Astrocyte (in vitro differentiated cells and primary cell): ENCODE measurements at regions not wholly inside any gene's neighbourhood (a gene's known extent, or its start where the extent isn't known, plus 50 kb on each side); places are given as distances from the start of the nearest gene placed in this dataset.

Experiments used
- EZH2 ChIP-seq: IDR thresholded peaks from 2 replicates; pipeline ENCODE4 v1.6.1; 2012; ENCODE audit warnings: mild to moderate bottlenecking, low read length, inconsistent platforms; ENCODE audit not compliant: insufficient read depth
- TF ChIP-seq, protein P1 (sequence below): IDR thresholded peaks from 2 replicates; pipeline ENCODE4 v1.5.1; 2011; ENCODE audit warnings: low read depth, mild to moderate bottlenecking, inconsistent platforms, low read length, moderate library complexity; ENCODE audit not compliant: insufficient read depth

- TF ChIP-seq, protein P1, sequence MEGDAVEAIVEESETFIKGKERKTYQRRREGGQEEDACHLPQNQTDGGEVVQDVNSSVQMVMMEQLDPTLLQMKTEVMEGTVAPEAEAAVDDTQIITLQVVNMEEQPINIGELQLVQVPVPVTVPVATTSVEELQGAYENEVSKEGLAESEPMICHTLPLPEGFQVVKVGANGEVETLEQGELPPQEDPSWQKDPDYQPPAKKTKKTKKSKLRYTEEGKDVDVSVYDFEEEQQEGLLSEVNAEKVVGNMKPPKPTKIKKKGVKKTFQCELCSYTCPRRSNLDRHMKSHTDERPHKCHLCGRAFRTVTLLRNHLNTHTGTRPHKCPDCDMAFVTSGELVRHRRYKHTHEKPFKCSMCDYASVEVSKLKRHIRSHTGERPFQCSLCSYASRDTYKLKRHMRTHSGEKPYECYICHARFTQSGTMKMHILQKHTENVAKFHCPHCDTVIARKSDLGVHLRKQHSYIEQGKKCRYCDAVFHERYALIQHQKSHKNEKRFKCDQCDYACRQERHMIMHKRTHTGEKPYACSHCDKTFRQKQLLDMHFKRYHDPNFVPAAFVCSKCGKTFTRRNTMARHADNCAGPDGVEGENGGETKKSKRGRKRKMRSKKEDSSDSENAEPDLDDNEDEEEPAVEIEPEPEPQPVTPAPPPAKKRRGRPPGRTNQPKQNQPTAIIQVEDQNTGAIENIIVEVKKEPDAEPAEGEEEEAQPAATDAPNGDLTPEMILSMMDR: no peak
- no peak for TF ChIP-seq EZH2
Measured at GRCh38 chr7:41571573-41571972, 131.3 kb downstream of the INHBA start.
